ENCODE measurements at regions not wholly inside any gene's neighbourhood (a gene's known extent, or its start where the extent isn't known, plus 50 kb on each side); places are given as distances from the start of the nearest gene placed in this dataset.

GRCh38 chr5:74113196-74113540 is 487.2 kb downstream of the ARHGEF28 start:
- no peak for FAIRE-seq
- POLR2A ChIA-PET: no interaction called here

GRCh38 chr5:74112372-74113195 is 486.6 kb downstream of the ARHGEF28 start:
- 34% methylated on average over 3 of the region's 3 CpGs for WGBS (ENCODE audit: insufficient coverage, insufficient replicate concordance, low lambda C conversion rate, missing lambda C conversion rate)
- RAD21 ChIA-PET (ENCODE audit: unreplicated experiment): interaction anchor here (0.9 to 1.0 kb wide), 2 partner anchors 42 to 61 kb away, joined by 3 read pairs; no protein-coding TSS in a partner anchor
- no TSS peak for BruUV-seq (replicated peaks)
- Histone ChIP-seq H3K9me3 (replicated peaks; ENCODE audit: control insufficient read depth, insufficient read depth, low read length) (no peaks in the 10 kb centered on the region), H2AFZ (ENCODE audit: control insufficient read depth, low read depth, low read length) (no peak overlapping the region), H3K27ac (ENCODE audit: control insufficient read depth, insufficient read depth) (no peak overlapping the region), H3K27me3 (replicated peaks in 1 of 2; ENCODE audit: control insufficient read depth in 2 of 2, insufficient read depth in 2 of 2, low read length in 1 of 2) (no peaks in the 10 kb centered on the region; a peak in 1 of 4 replicates), H3K36me3 (ENCODE audit: control insufficient read depth in 2 of 2, insufficient read depth in 2 of 2, low read length in 1 of 2) (no peaks in the 10 kb centered on the region), H3K79me2 (ENCODE audit: control insufficient read depth, insufficient read depth, low read length) (no peaks in the 10 kb centered on the region), H3K4me2 (ENCODE audit: control insufficient read depth, insufficient read depth) (no peak overlapping the region), H3K4me1 (ENCODE audit: control insufficient read depth, insufficient read depth, low read length) (no peaks in the 10 kb centered on the region), H4K20me1 (ENCODE audit: control insufficient read depth, insufficient read depth) (no peaks in the 10 kb centered on the region), H3K9ac (ENCODE audit: control insufficient read depth, insufficient read depth, low read length) (no peak overlapping the region), H3K4me3 (no peak overlapping the region)
- FAIRE-seq: no peak
- SMC1A ChIA-PET (ENCODE audit: uncharacterized antibody, unreplicated experiment): no interaction called here
- no peak for ATAC-seq
- POLR2A ChIA-PET: no interaction called here
- CTCF ChIA-PET: interaction anchor here (0.6 kb wide), 1 partner anchor 575 kb away, joined by 4 read pairs; no protein-coding TSS in a partner anchor
- no peak for DNase-seq (ENCODE audit: low read depth, low spot score)
- in situ Hi-C loops (cut with MboI) (no loop called here), intact Hi-C loops (cut with micrococcal nuclease; ENCODE audit: unreplicated experiment) (no loop called here)
- TF ChIP-seq SUZ12 (IDR thresholded peaks at IDR 0.05; ENCODE audit: unreplicated experiment) (no peak), HCFC1 (IDR thresholded peaks at IDR 0.05; ENCODE audit: low read length) (no peak), ZNF687 (IDR thresholded peaks at IDR 0.05) (no peak), RBBP5 (conservative IDR thresholded peaks at IDR 0.05) (no peak), PBX3 (IDR thresholded peaks at IDR 0.05; ENCODE audit: insufficient replicate concordance, low read depth, low read length) (no peak)

More at GRCh38 chr5:74113196-74113540, 487.2 kb downstream of the ARHGEF28 start:
- 0% methylated on average over 1 of the region's 1 CpG for WGBS (ENCODE audit: insufficient coverage, insufficient replicate concordance, low lambda C conversion rate, missing lambda C conversion rate)
- H3K4me3 ChIP-seq: no peak overlapping the region
- H3K79me2 ChIP-seq (ENCODE audit: control insufficient read depth, insufficient read depth, low read length): no peaks in the 10 kb centered on the region
- RAD21 ChIA-PET (ENCODE audit: unreplicated experiment): interaction anchor here (0.9 to 1.0 kb wide), 2 partner anchors 43 to 61 kb away, joined by 3 read pairs; no protein-coding TSS in a partner anchor
- H3K4me2 ChIP-seq (ENCODE audit: control insufficient read depth, insufficient read depth): no peak overlapping the region
- intact Hi-C loops (cut with micrococcal nuclease; ENCODE audit: unreplicated experiment) (no loop called here), in situ Hi-C loops (cut with MboI) (no loop called here)
- H4K20me1 ChIP-seq (ENCODE audit: control insufficient read depth, insufficient read depth): no peaks in the 10 kb centered on the region
- SMC1A ChIA-PET (ENCODE audit: uncharacterized antibody, unreplicated experiment): no interaction called here
- CTCF ChIA-PET: interaction anchor here (0.6 to 2.0 kb wide), 2 partner anchors 12 to 576 kb away, joined by 4 to 5 read pairs; no protein-coding TSS in a partner anchor
- no peak overlapping the region for H2AFZ ChIP-seq (ENCODE audit: control insufficient read depth, low read depth, low read length)
- no peaks in the 10 kb centered on the region for H3K9me3 ChIP-seq (replicated peaks; ENCODE audit: control insufficient read depth, insufficient read depth, low read length)
- no peaks in the 10 kb centered on the region; a peak in 1 of 4 replicates for H3K27me3 ChIP-seq (replicated peaks in 1 of 2; ENCODE audit: control insufficient read depth in 2 of 2, insufficient read depth in 2 of 2, low read length in 1 of 2)
- H3K4me1 ChIP-seq (ENCODE audit: control insufficient read depth, insufficient read depth, low read length): no peaks in the 10 kb centered on the region
- no peaks in the 10 kb centered on the region for H3K36me3 ChIP-seq (ENCODE audit: control insufficient read depth in 2 of 2, insufficient read depth in 2 of 2, low read length in 1 of 2)
- no peak for TF ChIP-seq USF2 (IDR thresholded peaks at IDR 0.05; ENCODE audit: borderline replicate concordance, low read depth, low read length)
- TF ChIP-seq PML (IDR thresholded peaks at IDR 0.05; ENCODE audit: low read length): no peak
- no peak for TF ChIP-seq SMAD1 (IDR thresholded peaks at IDR 0.05; ENCODE audit: low read depth, partially characterized antibody)
- TF ChIP-seq RELA (IDR thresholded peaks at IDR 0.05; ENCODE audit: borderline replicate concordance, partially characterized antibody): no peak
- no peak for TF ChIP-seq PAX8 (IDR thresholded peaks at IDR 0.05)
- no peak for TF ChIP-seq YBX1 (IDR thresholded peaks at IDR 0.05)
- no peak for TF ChIP-seq HDGF (IDR thresholded peaks at IDR 0.05)
- no peak overlapping the region for H3K9ac ChIP-seq (ENCODE audit: control insufficient read depth, insufficient read depth, low read length)
- BruUV-seq (replicated peaks): no TSS peak
- DNase-seq (ENCODE audit: low read depth, low spot score) (no peak), ATAC-seq (no peak)
- no peak overlapping the region for H3K27ac ChIP-seq (ENCODE audit: control insufficient read depth, insufficient read depth)
